Islet of Langerhans (tissue), 1 donor: ENCODE measurements at regions not wholly inside any gene's neighbourhood (a gene's known extent, or its start where the extent isn't known, plus 50 kb on each side); places are given as distances from the start of the nearest gene placed in this dataset.
A peak's percentile ranks its signal among the peaks of the same experiment; 100 is the strongest.
"Not testable (repeated sequence)": the region's sequence is repeated elsewhere in the genome, so short reads cannot be mapped to it uniquely, and the experiment has no call there.

Experiments used
- FAIRE-seq: peaks from one replicate; lab custom pipeline; 2011; peaks lifted over from hg19 to GRCh38; lab: Jason Lieb, UNC

DNA sequence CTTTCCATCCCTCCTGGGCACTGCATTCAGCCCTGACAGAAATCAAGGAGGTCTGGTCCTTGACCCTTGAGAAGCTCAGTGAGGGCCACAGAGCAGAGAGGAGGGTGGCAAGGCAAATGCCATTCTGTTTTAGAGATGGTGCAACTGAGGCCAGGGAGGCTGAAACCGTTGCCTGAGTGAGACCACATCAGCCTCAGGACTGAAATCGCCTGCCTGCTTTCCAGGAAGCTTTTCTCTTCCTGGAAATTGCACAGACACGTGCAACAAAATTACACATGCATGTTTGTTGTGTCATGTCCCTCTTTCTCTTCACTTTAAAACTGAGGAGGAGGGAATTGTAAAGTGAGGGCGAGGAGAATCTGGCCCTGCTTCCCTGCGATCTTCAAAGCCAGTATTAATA, 113.7 kb upstream of the PDE10A start:
- FAIRE-seq, result no peak

DNA sequence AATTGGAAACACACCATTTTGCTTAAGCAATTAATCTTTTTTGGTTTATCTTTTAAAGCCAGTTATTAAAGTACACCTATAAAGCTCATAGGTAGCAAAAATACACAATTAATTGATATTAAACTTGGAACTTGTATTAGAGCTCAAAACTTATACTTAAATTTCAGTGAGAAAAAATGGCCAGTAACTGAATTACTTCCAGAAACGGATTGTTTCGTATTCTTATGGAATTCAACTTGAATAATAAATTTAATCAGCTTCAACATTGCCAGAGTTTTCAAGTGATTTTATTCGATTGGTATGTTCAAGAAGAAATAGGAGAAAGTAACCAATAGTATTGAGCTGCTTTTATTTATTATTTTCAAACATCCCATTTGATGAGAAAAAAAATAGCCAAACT, 112.7 kb upstream of the PDE10A start:
- peak; percentile 77 for FAIRE-seq

DNA sequence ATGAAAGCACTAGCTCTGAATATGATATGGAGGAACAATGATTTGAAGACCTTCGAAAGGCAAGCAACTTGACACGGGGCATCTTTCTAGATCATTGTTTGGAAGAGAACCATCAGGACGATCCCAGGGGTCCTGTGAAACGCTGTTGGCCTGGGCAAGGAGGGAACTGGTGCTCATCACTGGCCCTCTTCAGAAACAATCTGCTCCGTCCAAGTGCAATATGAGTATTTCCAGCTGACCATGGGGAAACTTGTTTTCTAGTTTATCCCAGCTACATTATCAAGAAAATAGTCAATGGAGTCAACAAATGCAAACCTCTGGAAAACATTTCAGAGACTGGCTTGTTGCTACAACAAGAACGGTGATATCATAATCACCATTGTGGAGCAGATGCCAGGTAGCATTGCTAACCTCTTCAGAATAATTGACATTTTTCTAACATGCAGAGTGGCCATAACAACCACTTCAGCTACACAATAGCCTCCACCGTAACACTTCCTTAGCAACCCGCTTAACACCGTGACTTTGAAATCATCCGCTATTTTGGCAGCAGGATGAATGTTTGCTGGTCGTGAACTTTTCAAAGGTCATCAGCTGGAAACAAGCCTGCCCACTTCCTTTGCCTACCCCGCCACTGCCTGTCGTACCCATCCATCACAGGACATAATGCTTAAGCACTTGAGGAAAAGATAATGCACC, 112.0 kb upstream of the PDE10A start:
- no peak for FAIRE-seq

DNA sequence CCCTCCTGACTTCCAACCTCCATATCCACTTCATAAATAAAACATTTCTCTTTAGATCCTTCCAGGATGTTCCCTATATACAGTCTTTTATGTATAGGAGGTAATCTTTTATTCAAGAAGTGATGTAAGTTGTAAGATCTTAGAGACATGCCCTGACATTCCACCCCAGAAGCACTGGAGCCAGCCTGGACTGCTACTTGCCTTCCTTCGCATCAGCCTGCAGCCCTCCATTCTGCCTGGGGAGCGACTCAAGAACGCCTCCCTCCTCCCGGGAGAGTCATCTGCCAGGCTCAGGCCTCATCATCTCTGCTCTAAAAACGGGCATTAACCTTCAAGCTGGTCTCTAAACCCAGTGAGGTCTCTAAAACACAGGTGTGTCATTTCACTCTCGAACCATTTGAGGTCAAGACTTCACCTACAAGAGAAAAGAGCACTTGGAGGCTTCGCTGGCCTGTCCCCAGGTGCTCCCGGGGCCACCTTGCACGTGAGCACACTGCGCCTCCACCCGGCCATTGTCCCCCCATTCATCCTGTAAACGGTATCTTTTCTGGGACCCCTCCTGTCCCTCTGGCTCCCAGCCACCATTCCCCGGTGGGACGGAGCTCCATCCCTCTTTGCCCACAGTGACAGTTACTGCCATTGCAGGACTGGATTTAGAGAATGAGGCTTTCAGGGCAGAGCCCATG, 107.5 kb upstream of the PDE10A start:
- no peak for FAIRE-seq

DNA sequence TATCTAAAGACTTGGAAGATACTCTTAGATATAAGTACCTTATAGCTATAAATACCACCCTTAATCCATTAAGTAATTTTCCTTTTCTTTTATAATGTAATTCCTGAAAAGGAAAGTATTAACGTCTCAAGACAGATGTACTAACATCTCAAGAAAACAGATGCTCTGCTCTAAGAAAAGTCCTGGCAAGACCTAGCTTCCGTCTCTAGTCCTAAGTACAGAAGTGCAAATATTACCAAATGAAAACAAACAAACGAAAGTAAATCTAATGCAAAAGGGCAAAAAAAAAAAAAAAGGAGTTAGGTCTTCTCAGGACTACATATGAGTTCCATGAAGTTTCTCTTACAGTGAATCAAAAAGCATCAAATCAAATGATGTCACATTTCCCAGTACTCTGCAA, 106.8 kb upstream of the PDE10A start:
- FAIRE-seq, result no peak

DNA sequence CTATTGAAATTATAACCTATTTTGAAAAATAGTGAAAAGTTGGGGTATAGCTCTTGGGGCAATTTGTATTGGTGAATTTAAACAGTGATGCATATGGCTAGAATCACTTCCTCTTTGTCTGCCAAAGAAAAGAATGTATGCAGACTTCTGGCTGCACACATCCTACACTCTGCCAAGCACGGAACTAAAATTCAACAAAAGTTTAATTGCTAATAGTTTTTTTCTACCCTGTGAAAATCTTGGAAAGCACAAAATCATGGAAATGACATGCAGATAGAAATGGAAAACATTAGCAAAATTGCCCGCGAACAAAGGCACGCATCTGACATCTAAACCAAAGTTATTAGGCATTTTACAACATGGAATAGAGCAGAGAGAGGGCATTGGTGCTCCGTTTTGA, 106.4 kb upstream of the PDE10A start:
- FAIRE-seq, result no peak

DNA sequence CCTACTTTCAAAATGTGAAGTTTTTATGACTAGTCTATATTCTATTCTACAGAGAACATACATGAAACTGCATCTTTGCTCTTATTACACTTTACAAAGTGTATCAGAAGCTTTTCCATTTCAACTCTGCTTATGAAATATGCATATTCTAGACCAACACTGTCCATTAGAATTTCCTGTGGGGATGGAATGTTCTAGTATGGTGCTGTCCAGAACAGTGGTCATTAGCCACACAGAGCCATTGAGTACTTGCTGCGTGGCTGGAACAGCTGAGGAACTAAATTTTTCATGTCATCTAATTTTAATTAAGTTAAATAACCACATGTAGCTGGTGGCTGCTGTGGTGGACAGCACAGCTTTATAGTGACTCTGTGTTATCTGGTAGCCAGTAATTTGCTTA, 105.9 kb upstream of the PDE10A start:
- no peak for FAIRE-seq

DNA sequence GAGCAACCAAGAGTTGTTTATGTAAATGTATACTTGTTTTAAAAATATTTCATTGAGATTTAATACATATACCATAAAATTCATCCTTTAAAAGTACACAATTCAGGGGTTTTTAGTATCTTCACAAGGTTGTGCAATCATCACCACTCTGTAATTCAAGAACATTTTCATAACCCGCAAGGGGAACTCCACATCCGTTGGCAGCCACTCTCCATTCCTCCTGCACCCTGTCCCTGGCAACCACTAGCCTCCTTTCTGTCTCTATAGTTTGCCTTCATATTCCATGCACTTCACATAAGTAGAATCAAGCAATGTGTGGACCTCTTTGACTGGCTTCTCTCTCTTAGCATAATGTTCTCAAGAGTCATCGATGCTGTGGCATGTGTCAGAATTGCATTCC, 104.2 kb upstream of the PDE10A start:
- FAIRE-seq, result no peak

DNA sequence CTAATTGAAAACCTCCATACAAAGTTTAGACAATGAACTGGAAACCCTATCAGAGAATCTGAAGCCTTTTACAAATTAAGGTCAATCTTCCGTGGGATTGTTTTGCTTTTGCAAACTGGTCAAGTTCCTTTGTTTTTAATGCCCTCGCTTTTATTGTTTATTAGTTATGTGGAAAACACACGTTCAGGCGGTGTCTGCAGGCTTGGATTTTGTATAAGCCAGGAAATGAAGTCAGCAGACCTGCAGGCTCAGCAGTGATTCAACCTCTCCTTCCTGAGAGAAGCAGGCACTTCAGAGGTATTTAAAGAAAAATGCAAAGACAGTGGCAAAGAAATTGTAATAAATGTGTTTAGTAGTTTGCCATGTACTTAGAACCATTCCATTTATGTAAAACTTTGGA, 103.4 kb upstream of the PDE10A start:
- no peak for FAIRE-seq

DNA sequence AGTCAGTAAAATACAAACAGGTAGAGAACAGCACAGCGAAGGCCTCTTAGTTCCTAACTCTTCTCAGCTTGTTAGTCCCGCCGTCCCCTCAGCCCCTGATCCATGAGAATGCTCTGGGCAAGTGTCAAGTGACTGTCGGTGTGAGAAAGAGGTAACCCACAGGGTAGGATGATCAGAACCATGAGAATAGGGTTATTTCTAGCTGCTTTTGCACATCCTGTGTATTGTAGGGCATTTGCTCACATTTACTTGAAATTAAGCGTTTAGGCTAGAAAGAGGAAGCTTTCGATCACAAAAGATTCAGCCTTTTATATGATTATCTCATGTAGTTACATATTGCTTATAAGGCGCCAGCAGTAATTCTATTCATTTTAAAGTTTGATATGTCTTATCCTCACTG, 103.0 kb upstream of the PDE10A start:
- FAIRE-seq, result no peak

DNA sequence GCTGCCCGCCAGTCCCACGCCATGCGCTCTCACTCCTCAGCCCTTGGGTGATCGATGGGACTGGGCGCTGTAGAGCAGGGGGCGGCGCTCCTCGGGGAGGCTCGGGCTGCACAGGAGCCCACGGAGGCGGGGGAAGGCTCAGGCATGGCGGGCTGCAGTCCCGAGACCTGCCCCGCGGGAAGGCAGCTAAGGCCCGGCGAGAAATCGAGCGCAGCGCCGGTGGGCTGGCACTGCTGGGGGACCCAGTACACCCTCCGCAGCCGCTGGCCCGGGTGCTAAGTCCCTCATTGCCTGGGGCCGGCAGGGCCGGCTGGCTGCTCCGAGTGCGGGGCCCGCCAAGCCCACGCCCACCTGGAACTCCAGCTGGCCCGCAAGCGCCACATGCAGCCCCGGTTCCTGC, 102.2 kb upstream of the PDE10A start:
- not testable (repeated sequence) for FAIRE-seq

DNA sequence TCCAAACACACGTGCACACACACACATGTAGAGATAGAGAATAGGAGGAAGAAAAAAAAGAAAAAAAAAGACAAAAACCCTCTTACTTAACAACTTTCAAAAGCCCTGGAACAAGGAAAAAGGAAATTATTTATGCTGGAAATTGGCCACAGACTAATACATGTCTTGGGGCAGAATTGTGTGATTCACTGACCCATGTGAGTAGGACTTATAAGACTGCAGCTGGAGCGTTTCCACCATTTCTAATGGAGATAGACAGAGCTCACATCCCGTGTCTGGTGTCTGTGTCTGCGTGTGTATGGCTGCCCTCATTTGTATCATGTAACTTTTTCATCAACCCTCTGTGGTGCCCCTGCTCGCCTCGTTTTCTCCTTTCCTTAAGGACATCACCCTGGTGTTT, 99.8 kb upstream of the PDE10A start:
- no peak for FAIRE-seq

DNA sequence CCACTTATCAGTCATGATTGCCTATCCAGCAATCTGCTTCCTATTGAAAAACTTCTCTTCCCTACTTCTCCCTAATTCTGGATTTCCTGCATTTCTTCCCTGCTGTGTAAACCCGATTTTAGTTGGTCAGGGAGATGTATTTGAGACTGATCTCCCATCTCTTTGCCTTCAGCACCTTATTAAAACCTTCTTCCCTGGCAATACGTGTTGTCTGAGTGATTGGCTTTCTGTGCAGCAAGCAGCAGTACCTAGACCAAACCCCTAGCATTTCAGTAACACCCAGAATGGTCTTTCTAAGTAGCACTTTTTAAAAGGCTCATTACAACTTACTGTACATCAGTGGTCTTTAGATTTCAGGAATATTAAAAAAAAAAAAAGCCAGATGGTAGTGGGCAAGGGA, 99.1 kb upstream of the PDE10A start:
- no peak for FAIRE-seq

DNA sequence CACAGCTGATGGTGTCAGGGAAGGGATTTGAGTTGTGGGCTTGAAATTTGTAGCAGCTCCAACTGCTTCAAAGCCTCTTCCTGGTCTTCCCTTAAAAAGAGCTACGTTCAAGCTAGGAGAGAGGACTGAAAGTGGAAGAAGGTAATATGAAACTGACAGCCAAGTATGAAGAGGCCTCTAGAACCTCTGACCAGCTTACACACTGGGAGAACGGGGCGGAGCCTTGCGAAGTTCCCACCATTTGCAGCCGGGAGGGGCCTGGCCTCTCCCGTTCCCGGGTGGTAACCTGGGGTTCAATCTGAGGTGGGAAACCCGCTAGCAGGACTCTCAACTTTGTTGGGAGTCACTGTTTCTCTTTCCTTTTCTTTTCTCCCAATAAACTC, 97.8 kb upstream of the PDE10A start:
- no peak for FAIRE-seq

DNA sequence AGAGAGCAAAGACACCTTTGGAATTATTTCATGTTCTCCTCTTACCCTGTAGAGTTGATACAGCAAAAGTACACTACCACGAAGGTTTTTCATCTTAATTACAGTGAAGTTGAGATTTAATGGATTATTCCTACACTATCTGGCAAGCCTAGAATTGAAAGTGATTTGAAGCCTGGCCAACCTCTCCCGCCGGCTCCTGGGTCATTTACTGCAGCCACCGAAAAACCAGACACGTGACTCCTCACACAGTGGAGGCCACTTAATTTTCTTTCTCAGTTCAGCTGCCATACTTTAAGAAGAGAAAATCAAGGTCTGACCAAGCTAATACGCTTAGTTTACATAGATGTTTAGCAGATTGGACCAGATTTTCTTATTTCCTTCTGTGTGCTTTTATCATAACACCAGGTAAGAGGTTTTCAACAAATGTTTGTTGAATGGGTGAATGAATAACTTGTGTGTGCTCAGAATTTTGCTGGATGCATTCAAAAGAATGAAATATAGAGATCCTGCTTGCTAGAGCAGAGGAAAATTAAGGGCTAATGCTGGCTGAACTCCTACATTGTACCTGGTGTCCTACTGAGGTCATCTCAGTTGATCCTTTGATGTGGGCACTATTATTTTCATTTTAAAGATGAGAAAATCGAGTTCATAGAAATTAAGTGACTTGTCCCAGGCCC, 97.2 kb upstream of the PDE10A start:
- FAIRE-seq, result no peak

DNA sequence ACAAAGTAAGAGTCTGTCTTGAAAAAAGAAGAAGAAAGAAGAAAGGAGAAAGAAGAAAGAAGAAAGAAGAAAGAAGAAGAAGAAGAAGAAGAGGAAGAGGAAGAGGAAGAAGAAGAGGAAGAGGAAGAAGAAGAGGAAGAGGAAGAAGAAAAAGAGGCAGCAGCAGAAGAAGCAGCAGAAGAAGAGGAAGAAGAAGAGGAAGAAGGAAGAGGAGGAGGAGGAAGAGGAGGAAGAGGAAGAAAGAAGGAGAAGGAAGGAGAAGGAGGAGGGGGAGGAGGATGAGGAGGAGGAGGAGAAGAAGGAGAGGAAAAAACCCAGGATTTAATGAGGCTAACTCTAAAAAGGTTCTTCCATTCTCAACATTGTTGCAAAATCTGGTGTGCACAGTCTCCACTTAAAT, 95.4 kb upstream of the PDE10A start:
- FAIRE-seq, result no peak

DNA sequence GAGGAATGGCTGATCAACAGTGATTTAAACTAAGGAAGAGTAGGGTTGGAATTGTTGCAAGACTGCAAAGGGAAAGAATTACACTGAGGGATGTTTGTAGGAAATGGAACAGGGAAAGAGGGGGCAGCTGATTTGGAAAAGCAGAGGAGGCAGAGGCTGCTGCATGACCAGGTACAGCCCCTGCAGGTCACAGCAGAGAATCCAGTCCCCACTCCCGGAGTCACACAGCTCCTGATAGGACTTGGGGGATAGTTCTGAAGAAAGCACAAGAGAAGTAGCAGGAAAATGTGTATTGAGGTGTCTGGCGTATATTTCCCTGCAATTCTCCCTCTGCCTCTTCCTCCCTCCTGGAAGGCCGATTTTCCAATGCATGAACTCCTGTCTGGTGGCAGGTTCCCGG, 92.5 kb upstream of the PDE10A start:
- no peak for FAIRE-seq

DNA sequence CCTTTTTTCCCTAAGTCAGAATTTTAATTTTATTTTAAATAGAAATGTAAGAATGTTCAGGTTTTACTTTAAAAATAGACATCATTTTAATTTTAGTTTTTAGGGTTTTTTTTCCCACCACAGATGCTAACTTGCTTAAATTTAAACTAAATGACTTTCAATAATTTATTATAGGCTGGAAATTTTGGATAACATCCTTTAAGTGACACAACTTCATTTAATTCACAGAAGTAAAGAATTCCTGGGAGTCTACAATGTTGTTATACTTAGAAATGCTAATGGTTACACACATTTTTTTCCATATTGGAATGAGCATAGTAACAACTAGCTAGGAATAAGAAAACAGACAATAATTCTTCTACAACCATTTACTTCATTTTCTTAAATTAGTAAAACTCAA, 90.5 kb upstream of the PDE10A start:
- no peak for FAIRE-seq

DNA sequence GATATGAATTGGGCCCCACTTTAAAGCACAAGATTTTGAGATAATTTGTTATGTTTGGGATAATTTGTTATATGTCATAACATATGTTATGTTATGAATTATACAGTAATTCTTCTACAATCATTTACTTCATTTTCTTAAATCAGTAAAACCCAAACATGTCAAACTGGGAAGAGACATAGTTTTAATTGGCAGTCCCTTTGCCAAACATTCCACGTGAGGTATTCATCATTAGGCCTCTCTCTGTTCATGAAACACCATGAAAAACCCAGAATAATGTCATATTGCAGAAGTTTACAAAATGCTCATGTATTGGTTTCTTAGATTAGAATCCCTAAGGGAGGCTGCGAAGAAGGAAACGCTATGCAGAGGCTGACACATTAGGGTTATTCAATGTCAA, 89.4 kb upstream of the PDE10A start:
- no peak for FAIRE-seq

DNA sequence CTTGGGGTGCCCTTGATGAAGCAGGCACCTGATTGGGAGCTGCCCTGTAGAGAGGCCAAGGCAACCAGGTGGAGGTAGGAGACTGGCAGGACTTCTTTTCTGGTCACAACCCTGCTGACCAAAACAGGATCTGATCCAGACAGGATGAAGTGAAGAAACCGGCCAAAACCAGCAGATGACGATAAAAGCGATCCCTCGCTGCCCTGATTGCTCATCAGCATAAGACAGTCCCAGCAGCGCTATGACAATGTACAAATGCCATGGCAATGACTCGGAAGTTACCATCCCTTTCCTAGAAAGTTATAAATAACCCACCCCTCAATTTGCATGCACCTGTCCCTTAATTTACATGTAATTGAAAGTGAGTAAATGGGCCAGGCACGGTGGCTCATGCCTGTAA, 88.4 kb upstream of the PDE10A start:
- no peak for FAIRE-seq

DNA sequence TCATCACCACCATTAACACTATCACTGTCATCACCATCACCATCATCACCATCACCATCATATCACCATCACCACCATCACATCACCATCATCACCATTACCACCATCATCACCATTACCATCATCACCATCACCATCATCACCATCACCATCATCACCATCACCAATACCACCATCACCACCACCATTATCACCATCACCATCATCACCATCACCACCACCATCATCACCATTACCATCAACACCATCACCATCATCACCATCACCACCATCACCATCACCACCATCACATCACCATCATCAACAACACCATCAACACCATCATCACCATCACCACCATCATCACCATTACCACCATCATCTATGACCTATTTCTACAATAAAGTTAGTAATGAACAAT, 86.1 kb upstream of the PDE10A start:
- no peak for FAIRE-seq

DNA sequence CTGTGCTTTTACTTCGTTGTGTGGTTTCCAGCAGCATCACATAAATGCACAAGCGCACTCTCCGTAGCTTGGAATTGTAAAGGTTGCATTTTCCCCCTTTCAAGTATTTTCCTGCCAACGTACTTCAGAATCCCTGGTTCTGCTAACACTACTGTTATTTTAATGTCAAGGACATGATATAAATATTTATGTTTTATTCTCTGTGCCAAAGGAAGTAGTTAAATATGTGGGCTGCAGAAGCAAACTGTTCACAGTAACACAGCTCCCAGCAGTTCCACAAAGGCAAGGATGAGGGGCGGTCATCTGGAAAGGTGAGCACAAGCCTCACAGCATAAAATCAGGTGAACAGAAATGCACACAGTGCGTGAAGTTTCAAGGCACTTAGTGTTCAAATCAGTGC, 85.3 kb upstream of the PDE10A start:
- FAIRE-seq, result no peak

DNA sequence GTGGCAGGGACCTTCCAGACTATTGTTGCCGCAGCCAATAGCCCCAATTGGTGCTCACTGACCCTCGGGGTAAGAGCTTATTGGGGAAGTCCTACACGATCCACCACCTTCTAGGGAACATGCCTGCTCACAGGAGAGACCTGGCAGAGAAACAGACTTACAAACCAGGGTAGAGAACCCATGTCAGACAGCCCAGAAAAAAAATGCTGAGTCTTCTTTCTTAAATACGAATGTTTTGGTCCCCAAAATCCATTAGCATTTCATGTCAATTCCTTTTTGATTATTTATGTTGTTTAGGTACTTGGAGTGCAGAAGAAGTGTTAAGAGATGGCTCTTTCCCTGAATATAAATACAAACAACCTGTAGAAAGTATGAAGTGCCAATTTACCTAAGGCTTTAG, 84.9 kb upstream of the PDE10A start:
- FAIRE-seq, result no peak

DNA sequence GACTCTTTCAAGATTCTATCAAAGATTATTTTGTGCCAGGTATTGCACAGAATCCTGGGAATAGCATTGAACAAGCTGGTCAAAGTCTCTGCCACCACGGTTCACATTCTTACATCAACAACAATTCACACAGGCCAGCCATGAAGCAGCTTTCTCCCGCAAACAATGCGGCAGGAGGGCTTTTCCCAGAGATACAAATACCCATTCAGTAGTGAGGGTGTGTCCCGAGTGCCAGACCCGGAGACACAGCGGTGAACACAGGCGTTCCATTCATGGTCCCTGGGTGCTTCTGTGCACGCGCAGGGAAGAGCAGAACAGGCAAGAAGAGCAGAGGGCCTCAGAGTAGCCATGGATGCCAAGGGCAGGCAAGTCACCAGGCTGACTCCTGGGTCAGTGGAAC, 83.3 kb upstream of the PDE10A start:
- FAIRE-seq, result no peak
